ENCODE measurements at regions not wholly inside any gene's neighbourhood (a gene's known extent, or its start where the extent isn't known, plus 50 kb on each side); places are given as distances from the start of the nearest gene placed in this dataset.

DNA sequence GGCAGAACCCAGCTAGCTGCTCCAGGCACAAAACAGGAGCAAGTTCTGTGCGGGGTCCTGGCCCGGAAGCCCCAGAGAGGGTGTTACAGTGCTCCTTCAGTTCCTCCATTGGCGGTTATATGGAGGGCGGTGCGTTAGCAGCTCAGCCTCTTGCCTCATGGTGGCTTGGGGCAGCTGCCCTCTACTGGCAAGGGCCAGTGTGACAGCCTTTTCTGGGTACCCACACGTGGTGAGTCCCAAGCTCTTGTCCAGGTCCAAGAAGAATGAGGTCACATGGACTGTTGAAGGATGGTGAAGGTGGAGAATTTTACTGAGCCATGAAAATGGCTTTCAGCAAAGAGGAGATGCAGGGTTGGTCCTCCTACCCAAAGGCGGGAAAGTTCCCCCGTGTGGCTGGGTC, 100.5 kb downstream of the WT1 start:
- Histone ChIP-seq H3K27ac (no peak overlapping the region), H2AFZ (ENCODE audit: low read depth) (no peak overlapping the region), H3K4me1 (ENCODE audit: low read depth, poor library complexity, severe bottlenecking) (no peaks in the 10 kb centered on the region), H4K20me1 (ENCODE audit: insufficient read depth) (no peaks in the 10 kb centered on the region), H3K27me3 (ENCODE audit: insufficient read depth, low read depth) (no peaks in the 10 kb centered on the region), H3K79me2 (ENCODE audit: insufficient read depth, low read depth) (no peaks in the 10 kb centered on the region), H3K36me3 (ENCODE audit: insufficient read depth) (no peaks in the 10 kb centered on the region), H3K4me2 (no peak overlapping the region), H3K9ac (no peak overlapping the region), H3K4me3 (IDR thresholded peaks at IDR 0.05; ENCODE audit: insufficient read depth, low read depth, low read length) (no peak overlapping the region)
- peak; percentile 53; the same call in 1 of the 2 replicates for TF ChIP-seq CTCF (conservative IDR thresholded peaks at IDR 0.05; ENCODE audit: low read depth, low read length)
